ENCODE measurements at regions not wholly inside any gene's neighbourhood (a gene's known extent, or its start where the extent isn't known, plus 50 kb on each side); places are given as distances from the start of the nearest gene placed in this dataset.

DNA sequence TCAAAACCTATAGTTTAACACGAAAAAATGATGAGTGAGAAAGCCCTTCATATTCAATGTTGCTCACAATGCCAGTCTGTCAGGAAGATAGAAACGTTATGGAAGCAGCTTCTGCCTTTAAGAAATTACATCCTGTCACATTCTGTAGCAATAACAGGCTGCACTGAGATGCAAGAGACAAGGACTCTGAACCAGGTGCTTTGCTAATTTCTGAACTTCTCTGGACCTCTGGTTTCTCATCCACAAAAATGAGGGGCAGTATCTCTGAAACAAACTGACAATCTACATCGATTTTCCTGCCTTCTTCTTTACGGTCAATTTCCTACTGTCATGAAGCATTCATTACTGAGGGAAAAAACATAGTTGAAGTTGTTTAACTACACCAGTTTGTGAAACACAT, 234.0 kb downstream of the SNX13 start:
- no peak for TF ChIP-seq CTCF (IDR thresholded peaks at IDR 0.05; ENCODE audit: insufficient read depth, low read depth, low read length)
- CTCF ChIA-PET = interaction anchor here (0.7 to 2.8 kb wide), 19 partner anchors 9 to 861 kb away, joined by 3 to 16 read pairs (median 3); no protein-coding TSS in a partner anchor
- no peaks in the 10 kb centered on the region for H3K36me3 ChIP-seq (ENCODE audit: control insufficient read depth, insufficient read depth, low read length)
- DNase-seq (ENCODE audit: low read depth) = no peak
- POLR2A ChIA-PET = no interaction called here
- peaks cover 1% of the 10 kb centered on the region; the same call in 1 of the 2 replicates for H3K27me3 ChIP-seq (ENCODE audit: control insufficient read depth, insufficient read depth, low read length)
- no peak overlapping the region for H3K4me3 ChIP-seq (ENCODE audit: low read depth, low read length)

GRCh38 chr7:17706734-17707133, 233.6 kb downstream of the SNX13 start:
- no peak overlapping the region for H3K4me3 ChIP-seq (ENCODE audit: low read depth, low read length)
- peak; percentile 77 for TF ChIP-seq CTCF (IDR thresholded peaks at IDR 0.05; ENCODE audit: insufficient read depth, low read depth, low read length)
- peaks cover 1% of the 10 kb centered on the region; the same call in 1 of the 2 replicates for H3K27me3 ChIP-seq (ENCODE audit: control insufficient read depth, insufficient read depth, low read length)
- no peaks in the 10 kb centered on the region for H3K36me3 ChIP-seq (ENCODE audit: control insufficient read depth, insufficient read depth, low read length)
- POLR2A ChIA-PET = no interaction called here
- peak; percentile 16 for DNase-seq (ENCODE audit: low read depth)
- CTCF ChIA-PET = interaction anchor here (0.7 to 2.8 kb wide), 17 partner anchors 10 to 860 kb away, joined by 3 to 16 read pairs (median 4); no protein-coding TSS in a partner anchor

- no peaks in the 10 kb centered on the region for H3K36me3 ChIP-seq (ENCODE audit: control insufficient read depth, insufficient read depth, low read length)
- H3K4me3 ChIP-seq (ENCODE audit: low read depth, low read length) = no peak overlapping the region
- peaks cover 1% of the 10 kb centered on the region; the same call in 1 of the 2 replicates for H3K27me3 ChIP-seq (ENCODE audit: control insufficient read depth, insufficient read depth, low read length)
- no peak for TF ChIP-seq CTCF (IDR thresholded peaks at IDR 0.05; ENCODE audit: insufficient read depth, low read depth, low read length)
- CTCF ChIA-PET = no interaction called here
- DNase-seq (ENCODE audit: low read depth) = no peak
- POLR2A ChIA-PET = no interaction called here
Measured at GRCh38 chr7:17709127-17709526, 231.2 kb downstream of the SNX13 start.

- POLR2A ChIA-PET = no interaction called here
- Histone ChIP-seq H3K4me3 (ENCODE audit: low read depth, low read length) (no peak overlapping the region), H3K27me3 (ENCODE audit: control insufficient read depth, insufficient read depth, low read length) (peaks cover 1% of the 10 kb centered on the region; the same call in 1 of the 2 replicates), H3K36me3 (ENCODE audit: control insufficient read depth, insufficient read depth, low read length) (no peaks in the 10 kb centered on the region)
- no peak for DNase-seq (ENCODE audit: low read depth)
- CTCF ChIA-PET = no interaction called here
- TF ChIP-seq CTCF (IDR thresholded peaks at IDR 0.05; ENCODE audit: insufficient read depth, low read depth, low read length) = no peak
Measured at GRCh38 chr7:17709599-17709998, 230.7 kb downstream of the SNX13 start.

GRCh38 chr7:17710312-17710711, 230.0 kb downstream of the SNX13 start:
- H3K36me3 ChIP-seq (ENCODE audit: control insufficient read depth, insufficient read depth, low read length) = no peaks in the 10 kb centered on the region
- peaks cover 1% of the 10 kb centered on the region; the same call in 1 of the 2 replicates for H3K27me3 ChIP-seq (ENCODE audit: control insufficient read depth, insufficient read depth, low read length)
- H3K4me3 ChIP-seq (ENCODE audit: low read depth, low read length) = no peak overlapping the region
- POLR2A ChIA-PET = no interaction called here
- CTCF ChIA-PET = interaction anchor here (1.0 kb wide), 1 partner anchor 63 kb away, joined by 3 read pairs; no protein-coding TSS in a partner anchor
- DNase-seq (ENCODE audit: low read depth) = no peak
- no peak for TF ChIP-seq CTCF (IDR thresholded peaks at IDR 0.05; ENCODE audit: insufficient read depth, low read depth, low read length)

Measured in BJ (cell line).